Adrenal gland (tissue), 9 donors: ENCODE measurements at regions not wholly inside any gene's neighbourhood (a gene's known extent, or its start where the extent isn't known, plus 50 kb on each side); places are given as distances from the start of the nearest gene placed in this dataset.

ENCODE experiments used
- DNase-seq, 7 donors: peaks; one replicate each; pipeline ENCODE4 v3.0.0-alpha.2; 2019 to 2020
- H3K27ac ChIP-seq, 5 donors: fragments of 200-600 bp; sonication (generic) in 4 of 5; 1 replicate in 3 of 5; 2 replicates in 2 of 5; pipeline versions ENCODE4 v1.5.1 to v1.8.0; 2016 to 2020; ENCODE audit warnings: mild to moderate bottlenecking in 1 of 5
- H3K27me3 ChIP-seq: fragments of 200-600 bp; 2 replicates; pipeline ENCODE4 v1.8.0; 2021
- H3K36me3 ChIP-seq, 2 donors: fragments of 200-600 bp; replicated peaks in 1 of 2; 1 replicate in 1 of 2; 2 replicates in 1 of 2; pipeline versions ENCODE4 v1.5.1 to v1.8.0; 2018 to 2022
- H3K4me1 ChIP-seq, 2 donors: fragments of 200-600 bp; replicated peaks in 1 of 2; 1 replicate in 1 of 2; 2 replicates in 1 of 2; pipeline versions ENCODE4 v1.5.1 to v1.8.0; 2018 to 2021
- H3K4me3 ChIP-seq, 4 donors: fragments of 200-600 bp; sonication (generic) in 3 of 4; one replicate each; pipeline ENCODE4 v1.5.1; 2016 to 2018
- H3K9me3 ChIP-seq, 3 donors: fragments of 200-600 bp; sonication (generic) in 1 of 3; replicated peaks in 1 of 3; 1 replicate in 2 of 3; 2 replicates in 1 of 3; pipeline versions ENCODE4 v1.5.1 to v1.8.0; 2016 to 2021
- POLR2A ChIP-seq, 2 donors: fragments of 450-650 bp; IDR thresholded peaks; one replicate each; pipeline ENCODE4 v1.6.1; 2017; ENCODE audit warnings: antibody characterized with exemption in 2 of 2, mild to moderate bottlenecking in 2 of 2, moderate library complexity in 1 of 2
- WGBS, 4 donors: extraction: QIAGEN DNeasy Blood & Tissue Kit in 2 of 4; methylation state at CpG; one replicate each; pipeline versions ENCODE4 v1.1.5 to v1.1.7; 2013 to 2017; 5-methylcytosine and 5-hydroxymethylcytosine counted together
- intact Hi-C, 2 donors: fragments of 100-400 bp; cut with DNase I; formaldehyde crosslinking; loops; one replicate each; pipeline versions ENCODE4 v1.14.1 to v1.15.0; 2022 to 2023
- TF ChIP-seq, protein P1 (sequence below), 6 experiments: fragments of 450-650 bp in 4 of 6; fragments of 200-600 bp in 2 of 6; sonication (generic) in 1 of 6; IDR thresholded peaks; 1 replicate in 5 of 6; 2 replicates in 1 of 6; pipeline versions ENCODE4 v1.5.1 to v1.8.0; 2016 to 2021; ENCODE audit warnings: antibody characterized with exemption in 6 of 6, mild to moderate bottlenecking in 2 of 6, moderate library complexity in 1 of 6
- donor health status: healthy with polysubstance abuse.
- donor health status: Bipolar disorder and iron deficiency.
- donor health status: DM: yes; HTN: yes; CAD: no.
- donor health status: DM: no; HTN: no; CAD: no.
- donor health status: DM: no; HTN: no; CAD: no.

DNA sequence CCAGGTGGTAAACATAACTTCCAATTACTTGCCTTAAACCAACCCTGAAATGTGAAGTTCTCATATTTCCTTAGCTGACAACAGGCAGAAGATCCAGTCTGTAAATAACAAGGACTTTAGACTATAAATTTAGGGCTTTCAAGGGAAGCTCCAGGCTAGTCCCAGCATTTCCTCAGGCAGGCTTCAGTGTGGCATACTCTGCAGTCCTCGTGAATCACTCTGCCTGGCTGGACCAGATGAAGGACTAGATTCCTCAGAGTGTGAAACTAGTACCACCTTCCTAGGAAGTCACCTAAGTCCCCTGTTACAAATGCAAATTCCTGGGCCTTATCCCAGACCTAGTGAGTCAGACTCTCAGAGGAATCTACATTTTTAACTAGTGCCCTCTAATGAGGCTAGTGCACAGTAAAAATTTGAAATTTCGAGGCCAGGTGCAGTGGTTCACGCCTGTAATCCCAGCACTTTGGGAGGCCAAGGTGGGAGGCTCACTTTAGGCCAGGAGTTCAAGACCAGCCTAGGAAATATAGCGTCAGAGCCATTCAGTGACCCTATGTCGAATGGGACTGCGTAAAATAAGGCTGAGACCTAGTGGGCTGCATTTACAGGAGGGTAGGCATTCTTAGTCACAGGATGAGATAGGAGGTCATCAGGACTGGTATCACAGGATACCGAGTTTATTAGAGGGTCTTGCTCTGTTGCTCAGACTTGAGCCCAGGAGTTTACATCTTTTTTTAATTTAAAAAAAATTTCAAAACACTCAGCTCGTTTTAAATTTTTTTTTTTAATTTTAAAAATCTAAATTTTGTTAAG is 279.6 kb upstream of the JARID2 start:
- no peaks in the 10 kb centered on the region for H3K36me3 ChIP-seq
- no peak for DNase-seq
- H3K27ac ChIP-seq: no peak overlapping the region
- intact Hi-C loops: no loop called here
- no peaks in the 10 kb centered on the region for H3K4me1 ChIP-seq
- H3K4me3 ChIP-seq: no peak overlapping the region
- WGBS, 4 donors: 80 to 87% (median 85%) methylated on average over 8 of the region's 8 CpGs
- TF ChIP-seq POLR2A (IDR thresholded peaks at IDR 0.05): no peak
- TF ChIP-seq, protein P1, sequence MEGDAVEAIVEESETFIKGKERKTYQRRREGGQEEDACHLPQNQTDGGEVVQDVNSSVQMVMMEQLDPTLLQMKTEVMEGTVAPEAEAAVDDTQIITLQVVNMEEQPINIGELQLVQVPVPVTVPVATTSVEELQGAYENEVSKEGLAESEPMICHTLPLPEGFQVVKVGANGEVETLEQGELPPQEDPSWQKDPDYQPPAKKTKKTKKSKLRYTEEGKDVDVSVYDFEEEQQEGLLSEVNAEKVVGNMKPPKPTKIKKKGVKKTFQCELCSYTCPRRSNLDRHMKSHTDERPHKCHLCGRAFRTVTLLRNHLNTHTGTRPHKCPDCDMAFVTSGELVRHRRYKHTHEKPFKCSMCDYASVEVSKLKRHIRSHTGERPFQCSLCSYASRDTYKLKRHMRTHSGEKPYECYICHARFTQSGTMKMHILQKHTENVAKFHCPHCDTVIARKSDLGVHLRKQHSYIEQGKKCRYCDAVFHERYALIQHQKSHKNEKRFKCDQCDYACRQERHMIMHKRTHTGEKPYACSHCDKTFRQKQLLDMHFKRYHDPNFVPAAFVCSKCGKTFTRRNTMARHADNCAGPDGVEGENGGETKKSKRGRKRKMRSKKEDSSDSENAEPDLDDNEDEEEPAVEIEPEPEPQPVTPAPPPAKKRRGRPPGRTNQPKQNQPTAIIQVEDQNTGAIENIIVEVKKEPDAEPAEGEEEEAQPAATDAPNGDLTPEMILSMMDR (IDR thresholded peaks at IDR 0.05): no peak
- H3K27me3 ChIP-seq: no peaks in the 10 kb centered on the region
- H3K9me3 ChIP-seq: no peaks in the 10 kb centered on the region

DNA sequence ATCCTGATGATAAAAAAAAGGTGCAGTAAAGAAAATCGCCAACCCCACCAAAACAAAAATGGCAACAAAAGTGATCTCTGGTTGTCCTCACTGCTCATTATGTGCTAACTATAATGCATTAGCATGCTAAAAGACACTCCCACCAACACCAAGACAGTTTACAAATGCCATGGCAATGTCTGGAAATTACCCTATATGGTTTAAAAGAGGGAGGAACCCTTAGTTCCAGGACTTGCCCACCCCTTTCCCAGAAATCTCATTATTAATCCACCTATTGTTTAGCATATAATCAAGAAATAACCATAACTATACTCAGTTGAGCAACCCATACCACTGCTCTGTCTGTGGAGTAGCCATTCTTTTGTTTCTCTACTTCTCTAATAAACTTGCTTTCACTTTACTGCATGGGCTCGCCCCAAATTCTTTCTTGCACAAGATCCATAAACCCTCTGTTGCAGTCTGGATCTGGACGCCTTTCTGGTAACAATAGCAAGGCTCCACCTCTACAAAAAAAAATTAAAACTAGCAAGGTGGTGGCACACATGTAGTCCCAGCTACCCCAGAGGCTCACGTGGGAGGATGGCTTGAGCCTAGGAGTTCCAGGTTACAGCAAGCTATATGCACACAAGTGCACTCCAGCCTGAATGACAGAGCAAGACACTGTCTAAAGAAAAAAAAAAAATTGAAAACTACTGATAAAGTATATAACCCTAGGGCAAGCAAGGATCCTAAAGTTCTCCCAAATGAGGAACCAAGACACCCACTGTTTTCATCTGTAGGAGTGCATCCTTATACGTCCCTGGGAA is 278.8 kb upstream of the JARID2 start:
- Histone ChIP-seq H3K4me3 (no peak overlapping the region), H3K36me3 (no peaks in the 10 kb centered on the region), H3K27ac (no peak overlapping the region), H3K27me3 (no peaks in the 10 kb centered on the region), H3K9me3 (no peaks in the 10 kb centered on the region), H3K4me1 (no peaks in the 10 kb centered on the region)
- DNase-seq: no peak
- 72 to 82% (median 76%) methylated on average over 5 of the region's 5 CpGs for WGBS, 4 donors
- intact Hi-C loops: no loop called here
- TF ChIP-seq, protein P1 (IDR thresholded peaks at IDR 0.05): no peak
- TF ChIP-seq POLR2A (IDR thresholded peaks at IDR 0.05): no peak

DNA sequence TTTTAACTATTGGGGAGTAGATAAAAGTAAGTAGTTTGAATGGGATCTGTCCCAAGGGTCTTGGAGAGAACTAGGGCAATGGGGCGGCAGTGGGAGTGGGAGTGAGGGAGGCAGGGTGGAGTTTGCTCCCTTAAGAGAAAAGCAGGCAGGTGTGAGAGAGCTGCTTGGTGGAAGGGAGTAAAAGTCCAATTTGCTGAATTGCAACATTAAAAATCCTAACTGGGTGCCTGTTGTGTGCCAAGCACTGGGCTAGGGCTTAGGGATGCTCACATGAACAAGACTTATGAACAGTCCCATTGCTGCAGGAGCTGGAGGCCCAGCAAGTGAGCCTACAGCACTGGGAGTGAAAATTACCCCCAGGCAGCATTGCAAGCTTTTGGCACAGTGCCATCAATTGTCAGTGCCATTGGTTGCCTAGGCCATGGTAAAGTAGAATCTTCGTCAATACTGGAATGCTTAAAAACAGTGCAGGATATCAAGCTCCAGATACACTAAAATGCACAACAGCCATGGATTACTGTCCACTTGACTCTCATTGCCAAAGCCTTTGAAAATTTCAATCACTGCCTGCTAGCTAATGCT is 277.7 kb upstream of the JARID2 start:
- intact Hi-C loops: no loop called here
- H3K36me3 ChIP-seq: no peaks in the 10 kb centered on the region
- H3K4me3 ChIP-seq: no peak overlapping the region
- H3K9me3 ChIP-seq: no peaks in the 10 kb centered on the region
- peak in 1 of 7 donors; percentile 5 for DNase-seq
- 79 to 92% (median 88%) methylated on average over 2 of the region's 2 CpGs for WGBS, 4 donors
- H3K27ac ChIP-seq: no peak overlapping the region
- H3K4me1 ChIP-seq: no peaks in the 10 kb centered on the region
- no peaks in the 10 kb centered on the region for H3K27me3 ChIP-seq
- no peak for TF ChIP-seq POLR2A (IDR thresholded peaks at IDR 0.05)
- TF ChIP-seq, protein P1 (IDR thresholded peaks at IDR 0.05): no peak

DNA sequence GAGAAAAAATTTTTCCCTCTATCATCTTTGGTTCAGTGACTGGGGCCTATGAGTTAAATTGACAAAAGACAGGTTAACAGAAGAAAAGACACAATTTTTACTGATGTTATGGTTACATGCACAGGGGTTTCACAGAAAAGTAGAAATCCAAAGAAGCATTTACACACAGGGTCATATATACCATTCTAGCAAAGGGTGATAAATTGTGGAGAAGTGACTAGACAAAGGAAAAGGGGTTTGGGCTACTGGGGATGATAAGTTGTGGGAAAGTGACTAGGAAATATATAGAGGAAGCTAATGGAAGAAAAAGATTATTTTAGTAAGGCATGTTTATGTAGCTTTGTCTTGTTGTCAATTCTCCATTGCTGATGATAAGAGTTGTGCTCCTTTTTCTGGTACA is 276.7 kb upstream of the JARID2 start:
- no peaks in the 10 kb centered on the region for H3K9me3 ChIP-seq
- no peaks in the 10 kb centered on the region for H3K36me3 ChIP-seq
- no peaks in the 10 kb centered on the region for H3K27me3 ChIP-seq
- H3K4me3 ChIP-seq: no peak overlapping the region
- intact Hi-C loops: no loop called here
- no peak overlapping the region for H3K27ac ChIP-seq
- TF ChIP-seq, protein P1 (IDR thresholded peaks at IDR 0.05): no peak
- no peak for TF ChIP-seq POLR2A (IDR thresholded peaks at IDR 0.05)
- H3K4me1 ChIP-seq: no peaks in the 10 kb centered on the region
- DNase-seq: no peak
